ENCODE measurements at regions not wholly inside any gene's neighbourhood (a gene's known extent, or its start where the extent isn't known, plus 50 kb on each side); places are given as distances from the start of the nearest gene placed in this dataset.
A peak's percentile ranks its signal among the peaks of the same experiment; 100 is the strongest.

DNA sequence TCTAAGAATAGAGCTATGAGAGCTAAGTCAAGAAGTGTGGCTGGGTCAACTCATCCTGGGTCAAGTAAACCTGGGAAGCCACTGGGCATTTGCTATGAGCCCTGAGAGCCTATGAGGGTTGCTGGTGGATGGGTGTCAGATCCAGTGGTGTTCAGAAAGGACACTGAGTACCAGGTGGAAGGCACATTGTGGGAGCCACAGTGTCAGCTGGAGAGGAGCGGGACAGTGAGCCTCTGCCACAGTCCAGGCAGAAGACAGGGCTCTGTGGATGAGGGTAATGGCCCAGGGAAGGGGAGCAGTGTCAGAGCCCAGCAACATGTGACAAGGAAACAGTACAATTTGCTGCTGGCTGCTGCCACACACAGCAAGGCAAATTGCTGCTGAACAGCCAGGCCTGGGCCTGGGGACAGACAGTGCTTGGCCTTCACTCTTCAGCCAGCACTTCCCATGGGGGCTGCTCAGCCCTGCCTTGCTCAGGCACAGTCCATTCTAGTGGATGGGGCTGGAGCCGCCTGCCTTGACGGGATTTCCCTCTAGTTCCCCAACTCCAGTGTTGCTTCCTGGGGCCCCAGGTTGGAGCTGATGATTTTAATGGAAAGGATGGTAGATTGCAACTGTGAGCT, 90.9 kb upstream of the CHST15 start:
- Histone ChIP-seq H2BK5ac (ENCODE audit: low read length) (no peak overlapping the region), H3K9ac (ENCODE audit: low read depth, low read length, poor library complexity) (no peak overlapping the region), H3K14ac (ENCODE audit: low read length) (no peak overlapping the region), H4K8ac (ENCODE audit: low read depth, low read length) (no peak overlapping the region), H3K4me1 (ENCODE audit: control insufficient read depth in 2 of 2, insufficient read depth in 1 of 2, low read depth in 1 of 2, low read length in 2 of 2) (no peaks in the 10 kb centered on the region), H2AFZ (ENCODE audit: low read length) (no peak overlapping the region), H3K4ac (ENCODE audit: low read length) (peak overlapping the region; percentile 17), H3K79me1 (ENCODE audit: low read depth, low read length) (no peaks in the 10 kb centered on the region), H3K36me3 (replicated peaks in 1 of 2; ENCODE audit: control insufficient read depth in 2 of 2, insufficient read depth in 2 of 2, low read length in 2 of 2) (no peaks in the 10 kb centered on the region), H2BK12ac (ENCODE audit: low read length) (peak overlapping the region; percentile 14), H3K9me3 (replicated peaks in 1 of 2; ENCODE audit: control insufficient read depth in 2 of 2, insufficient read depth in 1 of 2, low read depth in 1 of 2, low read length in 2 of 2) (no peaks in the 10 kb centered on the region), H2BK120ac (ENCODE audit: low read depth, low read length) (no peak overlapping the region), H4K91ac (ENCODE audit: low read depth, low read length, poor library complexity) (no peak overlapping the region), H3K23ac (ENCODE audit: low read depth, low read length, poor library complexity) (peak overlapping the region; percentile 46), H3K27me3 (ENCODE audit: control insufficient read depth in 3 of 3, insufficient read depth in 3 of 3, low read depth in 1 of 3, low read length in 3 of 3) (peaks cover 0 to 14% (median 0%) of the 10 kb centered on the region in 3 experiments), H3K27ac (replicated peaks; ENCODE audit: low read length) (no peak overlapping the region), H3K18ac (ENCODE audit: low read length) (peak overlapping the region; percentile 77), H2BK15ac (ENCODE audit: low read length) (peak overlapping the region; percentile 38), H3K4me2 (ENCODE audit: insufficient read depth, low read length, poor library complexity, severe bottlenecking) (no peak overlapping the region), H3K4me3 (ENCODE audit: low read length in 2 of 2) (no peak overlapping the region), H2AK5ac (ENCODE audit: low read depth, low read length) (peak overlapping the region; percentile 41)
- DNase-seq (ENCODE audit: low spot score): no peak
- WGBS, 2 donors (ENCODE audit: extremely low coverage in 2 of 2, insufficient read length in 2 of 2, insufficient replicate concordance in 1 of 2): no CpG with 5 or more reads among the region's 3 CpGs

DNA sequence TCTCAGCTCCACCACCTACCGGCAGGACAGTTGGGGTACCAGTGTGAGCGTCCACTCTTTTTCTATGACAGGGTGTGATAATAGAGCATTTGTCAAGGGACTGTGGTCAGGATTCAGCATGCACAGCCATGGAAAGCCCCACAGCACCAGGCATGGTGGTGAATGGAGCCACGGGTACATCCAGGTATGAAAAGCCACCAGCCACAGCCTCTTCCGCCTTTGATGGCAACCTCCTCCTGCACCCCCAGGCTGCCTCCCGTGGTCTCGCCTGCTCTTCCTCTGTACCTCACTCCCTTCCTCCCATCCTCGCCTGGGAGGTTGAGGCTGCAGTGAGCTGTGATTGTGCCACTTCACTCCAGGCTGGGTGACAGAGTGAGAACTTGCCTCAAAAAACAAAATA, 90.2 kb upstream of the CHST15 start:
- peak overlapping the region; percentile 31 for H2BK12ac ChIP-seq (ENCODE audit: low read length)
- no peak overlapping the region for H2AFZ ChIP-seq (ENCODE audit: low read length)
- WGBS, 2 donors (ENCODE audit: extremely low coverage in 2 of 2, insufficient read length in 2 of 2, insufficient replicate concordance in 1 of 2): no CpG with 5 or more reads among the region's 7 CpGs

DNA sequence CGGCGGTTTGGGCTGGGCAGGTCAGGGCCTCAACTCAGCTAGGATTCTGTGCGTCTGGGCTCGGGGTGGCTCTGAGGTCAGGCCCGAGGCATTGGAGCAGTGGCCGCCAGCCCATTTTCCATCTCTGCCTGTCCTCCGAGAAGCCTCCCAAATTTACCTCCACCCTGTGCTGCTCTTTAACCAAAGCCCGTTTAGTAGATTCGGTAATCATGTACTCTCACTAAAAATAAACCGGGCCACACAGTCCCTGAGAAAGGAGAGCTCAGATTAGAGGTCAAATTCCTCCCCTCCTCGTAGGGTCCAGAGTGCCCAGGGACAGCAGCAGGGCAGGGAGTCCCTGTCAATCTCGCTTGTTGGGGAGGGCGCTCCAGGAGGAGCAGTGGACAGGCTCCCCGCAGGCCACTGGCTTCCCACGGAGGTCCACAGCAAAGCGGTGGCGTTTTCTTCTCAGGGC, 88.7 kb upstream of the CHST15 start:
- no peak for DNase-seq (ENCODE audit: low spot score)
- H3K18ac ChIP-seq (ENCODE audit: low read length): no peak overlapping the region
- H3K4me3 ChIP-seq (ENCODE audit: low read length in 2 of 2): no peak overlapping the region
- H4K91ac ChIP-seq (ENCODE audit: low read depth, low read length, poor library complexity): no peak overlapping the region
- H3K79me1 ChIP-seq (ENCODE audit: low read depth, low read length): no peaks in the 10 kb centered on the region
- no CpG with 5 or more reads among the region's 17 CpGs for WGBS, 2 donors (ENCODE audit: extremely low coverage in 2 of 2, insufficient read length in 2 of 2, insufficient replicate concordance in 1 of 2)
- H3K9me3 ChIP-seq (replicated peaks in 1 of 2; ENCODE audit: control insufficient read depth in 2 of 2, insufficient read depth in 1 of 2, low read depth in 1 of 2, low read length in 2 of 2): no peaks in the 10 kb centered on the region
- H2AFZ ChIP-seq (ENCODE audit: low read length): no peak overlapping the region
- no peak overlapping the region for H2BK12ac ChIP-seq (ENCODE audit: low read length)
- H3K27ac ChIP-seq (replicated peaks; ENCODE audit: low read length): no peak overlapping the region
- no peak overlapping the region for H3K9ac ChIP-seq (ENCODE audit: low read depth, low read length, poor library complexity)
- H3K27me3 ChIP-seq (ENCODE audit: control insufficient read depth in 3 of 3, insufficient read depth in 3 of 3, low read depth in 1 of 3, low read length in 3 of 3): peaks cover 0 to 19% (median 0%) of the 10 kb centered on the region in 3 experiments
- H3K4me1 ChIP-seq (ENCODE audit: control insufficient read depth in 2 of 2, insufficient read depth in 1 of 2, low read depth in 1 of 2, low read length in 2 of 2): no peaks in the 10 kb centered on the region
- H2BK5ac ChIP-seq (ENCODE audit: low read length): no peak overlapping the region
- H2BK120ac ChIP-seq (ENCODE audit: low read depth, low read length): no peak overlapping the region
- no peak overlapping the region for H2AK5ac ChIP-seq (ENCODE audit: low read depth, low read length)
- H4K8ac ChIP-seq (ENCODE audit: low read depth, low read length): no peak overlapping the region
- no peak overlapping the region for H3K4me2 ChIP-seq (ENCODE audit: insufficient read depth, low read length, poor library complexity, severe bottlenecking)
- H3K36me3 ChIP-seq (replicated peaks in 1 of 2; ENCODE audit: control insufficient read depth in 2 of 2, insufficient read depth in 2 of 2, low read length in 2 of 2): no peaks in the 10 kb centered on the region
- H3K14ac ChIP-seq (ENCODE audit: low read length): no peak overlapping the region
- H3K4ac ChIP-seq (ENCODE audit: low read length): no peak overlapping the region
- no peak overlapping the region for H2BK15ac ChIP-seq (ENCODE audit: low read length)
- no peak overlapping the region for H3K23ac ChIP-seq (ENCODE audit: low read depth, low read length, poor library complexity)

More for the DNA sequence above, 90.2 kb upstream of the CHST15 start:
- no peak for DNase-seq (ENCODE audit: low spot score)
- Histone ChIP-seq H3K4me2 (ENCODE audit: insufficient read depth, low read length, poor library complexity, severe bottlenecking) (no peak overlapping the region), H3K27me3 (ENCODE audit: control insufficient read depth in 3 of 3, insufficient read depth in 3 of 3, low read depth in 1 of 3, low read length in 3 of 3) (peaks cover 0 to 14% (median 0%) of the 10 kb centered on the region in 3 experiments), H2AK5ac (ENCODE audit: low read depth, low read length) (peak overlapping the region; percentile 12), H4K8ac (ENCODE audit: low read depth, low read length) (no peak overlapping the region), H2BK5ac (ENCODE audit: low read length) (no peak overlapping the region), H3K4me1 (ENCODE audit: control insufficient read depth in 2 of 2, insufficient read depth in 1 of 2, low read depth in 1 of 2, low read length in 2 of 2) (no peaks in the 10 kb centered on the region), H2BK15ac (ENCODE audit: low read length) (no peak overlapping the region), H4K91ac (ENCODE audit: low read depth, low read length, poor library complexity) (no peak overlapping the region), H3K27ac (replicated peaks; ENCODE audit: low read length) (no peak overlapping the region), H3K14ac (ENCODE audit: low read length) (peak overlapping the region; percentile 75), H3K18ac (ENCODE audit: low read length) (no peak overlapping the region), H3K9me3 (replicated peaks in 1 of 2; ENCODE audit: control insufficient read depth in 2 of 2, insufficient read depth in 1 of 2, low read depth in 1 of 2, low read length in 2 of 2) (no peaks in the 10 kb centered on the region), H3K23ac (ENCODE audit: low read depth, low read length, poor library complexity) (peak overlapping the region; percentile 18), H3K4ac (ENCODE audit: low read length) (no peak overlapping the region), H3K9ac (ENCODE audit: low read depth, low read length, poor library complexity) (no peak overlapping the region), H3K36me3 (replicated peaks in 1 of 2; ENCODE audit: control insufficient read depth in 2 of 2, insufficient read depth in 2 of 2, low read length in 2 of 2) (no peaks in the 10 kb centered on the region), H3K4me3 (ENCODE audit: low read length in 2 of 2) (no peak overlapping the region), H2BK120ac (ENCODE audit: low read depth, low read length) (no peak overlapping the region), H3K79me1 (ENCODE audit: low read depth, low read length) (no peaks in the 10 kb centered on the region)

DNA sequence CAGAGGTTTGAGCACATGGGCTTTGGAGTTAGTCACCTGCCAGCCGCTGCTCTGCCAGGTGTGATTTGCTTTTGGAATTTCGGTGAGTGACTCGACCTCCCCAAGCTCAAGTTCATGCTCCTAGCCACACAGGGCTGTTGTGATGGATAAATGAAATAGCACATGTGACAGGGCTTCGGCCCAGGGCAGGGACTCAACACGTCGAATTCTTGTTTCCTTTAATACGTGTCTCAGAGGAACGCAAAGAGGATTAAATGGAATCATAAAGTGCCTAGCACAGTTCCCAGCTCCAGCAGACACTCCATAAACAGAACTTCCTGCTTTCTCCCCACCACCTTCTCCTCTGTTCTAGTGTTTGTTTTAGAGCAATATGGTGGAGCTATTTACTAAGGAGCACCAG, 88.3 kb upstream of the CHST15 start:
- no peak overlapping the region for H4K8ac ChIP-seq (ENCODE audit: low read depth, low read length)
- H2BK5ac ChIP-seq (ENCODE audit: low read length): no peak overlapping the region
- no peak overlapping the region for H2AFZ ChIP-seq (ENCODE audit: low read length)
- no peak overlapping the region for H3K27ac ChIP-seq (replicated peaks; ENCODE audit: low read length)
- no peak overlapping the region for H4K91ac ChIP-seq (ENCODE audit: low read depth, low read length, poor library complexity)
- H3K14ac ChIP-seq (ENCODE audit: low read length): no peak overlapping the region
- no peak overlapping the region for H2BK15ac ChIP-seq (ENCODE audit: low read length)
- H3K79me1 ChIP-seq (ENCODE audit: low read depth, low read length): no peaks in the 10 kb centered on the region
- H3K36me3 ChIP-seq (replicated peaks in 1 of 2; ENCODE audit: control insufficient read depth in 2 of 2, insufficient read depth in 2 of 2, low read length in 2 of 2): no peaks in the 10 kb centered on the region
- H2AK5ac ChIP-seq (ENCODE audit: low read depth, low read length): no peak overlapping the region
- no peak for DNase-seq (ENCODE audit: low spot score)
- H3K9ac ChIP-seq (ENCODE audit: low read depth, low read length, poor library complexity): no peak overlapping the region
- H3K4me1 ChIP-seq (ENCODE audit: control insufficient read depth in 2 of 2, insufficient read depth in 1 of 2, low read depth in 1 of 2, low read length in 2 of 2): no peaks in the 10 kb centered on the region
- H3K9me3 ChIP-seq (replicated peaks in 1 of 2; ENCODE audit: control insufficient read depth in 2 of 2, insufficient read depth in 1 of 2, low read depth in 1 of 2, low read length in 2 of 2): no peaks in the 10 kb centered on the region
- no peak overlapping the region for H3K18ac ChIP-seq (ENCODE audit: low read length)
- H3K4me2 ChIP-seq (ENCODE audit: insufficient read depth, low read length, poor library complexity, severe bottlenecking): no peak overlapping the region
- no peak overlapping the region for H3K23ac ChIP-seq (ENCODE audit: low read depth, low read length, poor library complexity)
- H2BK120ac ChIP-seq (ENCODE audit: low read depth, low read length): no peak overlapping the region
- no peak overlapping the region for H3K4ac ChIP-seq (ENCODE audit: low read length)
- no peak overlapping the region for H2BK12ac ChIP-seq (ENCODE audit: low read length)
- H3K27me3 ChIP-seq (ENCODE audit: control insufficient read depth in 3 of 3, insufficient read depth in 3 of 3, low read depth in 1 of 3, low read length in 3 of 3): peaks cover 0 to 23% (median 0%) of the 10 kb centered on the region in 3 experiments
- no peak overlapping the region for H3K4me3 ChIP-seq (ENCODE audit: low read length in 2 of 2)
- WGBS, 2 donors (ENCODE audit: extremely low coverage in 2 of 2, insufficient read length in 2 of 2, insufficient replicate concordance in 1 of 2): no CpG with 5 or more reads among the region's 8 CpGs

All from neuronal stem cell (in vitro differentiated cells).